ENCODE measurements at regions not wholly inside any gene's neighbourhood (a gene's known extent, or its start where the extent isn't known, plus 50 kb on each side); places are given as distances from the start of the nearest gene placed in this dataset.

DNA sequence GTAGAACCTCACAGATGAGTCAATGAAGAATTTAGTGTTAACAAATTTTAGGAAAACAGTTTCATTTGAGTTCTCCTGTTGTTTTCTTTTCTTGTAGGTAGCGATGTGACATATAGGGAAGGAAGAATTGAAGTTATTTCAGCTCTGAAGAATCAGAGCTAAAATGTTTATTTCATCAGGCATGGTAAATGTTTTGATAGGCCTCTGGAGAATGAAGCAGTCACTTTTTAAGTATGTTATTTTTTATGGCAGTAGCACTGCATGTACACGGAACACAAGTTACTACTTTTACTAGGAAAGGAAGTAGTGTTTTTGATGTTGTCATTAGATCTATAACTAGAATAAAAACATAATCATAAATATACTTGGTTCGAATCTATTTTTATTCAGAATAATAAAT, 1357.3 kb upstream of the CITED2 start:
- Mint-ChIP-seq H3K9me3 (ENCODE audit: unreplicated experiment) (no peaks in the 10 kb centered on the region), H3K4me1 (ENCODE audit: insufficient read depth, unreplicated experiment) (no peaks in the 10 kb centered on the region), H3K4me3 (ENCODE audit: unreplicated experiment) (no peak overlapping the region), H3K36me3 (ENCODE audit: insufficient read depth, unreplicated experiment) (no peaks in the 10 kb centered on the region), H3K27me3 (ENCODE audit: insufficient read depth, unreplicated experiment) (no peaks in the 10 kb centered on the region), H3K27ac (ENCODE audit: low read depth, unreplicated experiment) (no peak overlapping the region)
- ChIA-PET CTCF (no interaction called here), POLR2A (no interaction called here)
- no TSS peak for BruUV-seq (replicated peaks)
- DNase-seq (ENCODE audit: unreplicated experiment) = no peak
- intact Hi-C loops (cut with micrococcal nuclease) = no loop called here
- TF ChIP-seq, protein P1, sequence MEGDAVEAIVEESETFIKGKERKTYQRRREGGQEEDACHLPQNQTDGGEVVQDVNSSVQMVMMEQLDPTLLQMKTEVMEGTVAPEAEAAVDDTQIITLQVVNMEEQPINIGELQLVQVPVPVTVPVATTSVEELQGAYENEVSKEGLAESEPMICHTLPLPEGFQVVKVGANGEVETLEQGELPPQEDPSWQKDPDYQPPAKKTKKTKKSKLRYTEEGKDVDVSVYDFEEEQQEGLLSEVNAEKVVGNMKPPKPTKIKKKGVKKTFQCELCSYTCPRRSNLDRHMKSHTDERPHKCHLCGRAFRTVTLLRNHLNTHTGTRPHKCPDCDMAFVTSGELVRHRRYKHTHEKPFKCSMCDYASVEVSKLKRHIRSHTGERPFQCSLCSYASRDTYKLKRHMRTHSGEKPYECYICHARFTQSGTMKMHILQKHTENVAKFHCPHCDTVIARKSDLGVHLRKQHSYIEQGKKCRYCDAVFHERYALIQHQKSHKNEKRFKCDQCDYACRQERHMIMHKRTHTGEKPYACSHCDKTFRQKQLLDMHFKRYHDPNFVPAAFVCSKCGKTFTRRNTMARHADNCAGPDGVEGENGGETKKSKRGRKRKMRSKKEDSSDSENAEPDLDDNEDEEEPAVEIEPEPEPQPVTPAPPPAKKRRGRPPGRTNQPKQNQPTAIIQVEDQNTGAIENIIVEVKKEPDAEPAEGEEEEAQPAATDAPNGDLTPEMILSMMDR (IDR thresholded peaks at IDR 0.05; ENCODE audit: unreplicated experiment) = no peak

GRCh38 chr6:140729521-140729920, 1355.1 kb upstream of the CITED2 start:
- POLR2A ChIA-PET = interaction anchor here (0.6 kb wide), 1 partner anchor 38 kb away, joined by 4 read pairs; no protein-coding TSS in a partner anchor
- DNase-seq (ENCODE audit: unreplicated experiment) = no peak
- Mint-ChIP-seq H3K36me3 (ENCODE audit: insufficient read depth, unreplicated experiment) (no peaks in the 10 kb centered on the region), H3K27ac (ENCODE audit: low read depth, unreplicated experiment) (no peak overlapping the region), H3K4me3 (ENCODE audit: unreplicated experiment) (no peak overlapping the region), H3K4me1 (ENCODE audit: insufficient read depth, unreplicated experiment) (no peaks in the 10 kb centered on the region), H3K27me3 (ENCODE audit: insufficient read depth, unreplicated experiment) (no peaks in the 10 kb centered on the region), H3K9me3 (ENCODE audit: unreplicated experiment) (peaks cover 8% of the 10 kb centered on the region)
- intact Hi-C loops (cut with micrococcal nuclease) = no loop called here
- CTCF ChIA-PET = no interaction called here
- no TSS peak for BruUV-seq (replicated peaks)
- TF ChIP-seq, protein P1 (IDR thresholded peaks at IDR 0.05; ENCODE audit: unreplicated experiment) = no peak

GRCh38 chr6:140718021-140718420, 1343.6 kb upstream of the CITED2 start:
- intact Hi-C loops (cut with micrococcal nuclease) = no loop called here

DNA sequence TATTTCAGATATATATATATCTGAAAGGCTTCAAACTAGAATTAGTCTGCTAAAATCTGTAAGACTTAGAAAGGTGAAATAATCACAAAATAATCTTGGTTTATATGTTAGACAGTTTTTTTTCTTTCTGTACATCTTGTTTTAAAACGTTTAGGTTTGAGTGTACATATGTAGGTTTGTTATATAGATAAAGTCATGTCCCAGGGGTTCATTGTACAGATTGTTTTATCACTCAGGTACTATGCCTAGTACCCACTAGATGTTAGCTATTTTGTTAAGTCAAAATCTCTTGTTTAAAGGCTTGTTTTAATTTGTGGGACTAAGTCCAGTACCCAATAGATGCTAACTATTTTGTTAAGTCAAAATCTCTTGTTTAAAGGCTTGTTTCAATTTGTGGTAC, 1339.0 kb upstream of the CITED2 start:
- Mint-ChIP-seq H3K4me1 (ENCODE audit: insufficient read depth, unreplicated experiment) (no peaks in the 10 kb centered on the region), H3K4me3 (ENCODE audit: unreplicated experiment) (no peak overlapping the region), H3K27me3 (ENCODE audit: insufficient read depth, unreplicated experiment) (no peaks in the 10 kb centered on the region), H3K27ac (ENCODE audit: low read depth, unreplicated experiment) (no peak overlapping the region), H3K36me3 (ENCODE audit: insufficient read depth, unreplicated experiment) (no peaks in the 10 kb centered on the region), H3K9me3 (ENCODE audit: unreplicated experiment) (peaks cover 9% of the 10 kb centered on the region)
- ChIA-PET POLR2A (interaction anchor here (0.7 kb wide), 1 partner anchor 1339 kb away, joined by 6 read pairs; no protein-coding TSS in a partner anchor), CTCF (no interaction called here)
- DNase-seq (ENCODE audit: unreplicated experiment) = no peak
- intact Hi-C loops (cut with micrococcal nuclease) = no loop called here
- TF ChIP-seq, protein P1 (IDR thresholded peaks at IDR 0.05; ENCODE audit: unreplicated experiment) = no peak
- no TSS peak for BruUV-seq (replicated peaks)

More at GRCh38 chr6:140718021-140718420, 1343.6 kb upstream of the CITED2 start:
- POLR2A ChIA-PET = no interaction called here
- Mint-ChIP-seq H3K9me3 (ENCODE audit: unreplicated experiment) (peaks cover 9% of the 10 kb centered on the region), H3K4me3 (ENCODE audit: unreplicated experiment) (no peak overlapping the region), H3K27me3 (ENCODE audit: insufficient read depth, unreplicated experiment) (no peaks in the 10 kb centered on the region), H3K36me3 (ENCODE audit: insufficient read depth, unreplicated experiment) (no peaks in the 10 kb centered on the region), H3K4me1 (ENCODE audit: insufficient read depth, unreplicated experiment) (no peaks in the 10 kb centered on the region), H3K27ac (ENCODE audit: low read depth, unreplicated experiment) (no peak overlapping the region)
- TF ChIP-seq, protein P1 (IDR thresholded peaks at IDR 0.05; ENCODE audit: unreplicated experiment) = no peak
- DNase-seq (ENCODE audit: unreplicated experiment) = no peak
- CTCF ChIA-PET = no interaction called here
- BruUV-seq (replicated peaks) = no TSS peak

All from MCF 10A (cell line).